H54 (cell line): ENCODE measurements at regions not wholly inside any gene's neighbourhood (a gene's known extent, or its start where the extent isn't known, plus 50 kb on each side); places are given as distances from the start of the nearest gene placed in this dataset.

Experiments
- DNase-seq: peaks from one replicate; pipeline ENCODE4 v3.0.0; 2011; ENCODE audit warnings: low spot score, mixed read lengths; ENCODE audit not compliant: insufficient read length
- FAIRE-seq: peaks from 3 replicates; lab custom pipeline; 2011; peaks lifted over from hg19 to GRCh38; lab: Jason Lieb, UNC
- POLR2A ChIP-seq: IDR thresholded peaks from 2 replicates; pipeline ENCODE4 v1.6.1; 2011; ENCODE audit warnings: low read depth, mild to moderate bottlenecking, low read length

DNA sequence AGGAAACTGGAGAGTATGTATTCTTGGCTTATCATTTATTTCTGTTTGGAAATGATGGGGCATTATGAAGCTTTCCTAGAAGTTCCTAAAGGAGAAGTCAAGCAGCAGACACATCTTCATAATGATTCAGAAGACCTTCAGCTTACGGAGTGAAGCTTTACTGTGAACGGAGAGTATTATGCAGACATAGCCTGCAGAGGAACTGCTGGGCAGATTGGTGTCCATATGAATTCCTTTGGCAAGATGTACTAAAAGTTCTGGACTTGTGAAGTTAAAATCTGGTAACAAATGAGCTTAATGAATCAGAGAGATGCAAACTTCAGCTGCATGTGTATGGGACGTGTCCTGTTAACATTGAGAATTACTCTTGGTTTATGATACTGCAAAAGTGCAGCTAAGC lies 60.1 kb downstream of the NABP1 start:
- no peak for TF ChIP-seq POLR2A
- DNase-seq (no peak), FAIRE-seq (no peak)

DNA sequence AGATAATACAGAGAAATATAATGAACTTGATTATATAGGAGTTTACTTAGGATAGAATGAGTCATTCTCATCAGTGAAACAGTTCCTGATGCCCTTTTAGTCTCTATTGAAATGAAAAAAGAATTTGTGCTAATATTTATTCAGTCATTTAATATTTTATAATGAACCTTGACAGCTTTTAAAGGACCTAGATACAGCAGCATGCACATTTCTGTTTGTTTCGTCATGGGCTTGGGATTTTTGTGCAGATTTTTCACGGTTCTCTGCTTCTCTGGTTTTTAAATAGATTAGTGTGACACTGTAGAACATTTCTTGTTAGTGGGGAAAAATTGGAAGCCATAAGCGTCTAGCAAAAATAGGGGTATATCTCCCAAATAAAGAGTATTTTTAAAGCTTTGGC lies 60.7 kb downstream of the NABP1 start:
- TF ChIP-seq POLR2A, result no peak
- FAIRE-seq (no peak), DNase-seq (no peak)

DNA sequence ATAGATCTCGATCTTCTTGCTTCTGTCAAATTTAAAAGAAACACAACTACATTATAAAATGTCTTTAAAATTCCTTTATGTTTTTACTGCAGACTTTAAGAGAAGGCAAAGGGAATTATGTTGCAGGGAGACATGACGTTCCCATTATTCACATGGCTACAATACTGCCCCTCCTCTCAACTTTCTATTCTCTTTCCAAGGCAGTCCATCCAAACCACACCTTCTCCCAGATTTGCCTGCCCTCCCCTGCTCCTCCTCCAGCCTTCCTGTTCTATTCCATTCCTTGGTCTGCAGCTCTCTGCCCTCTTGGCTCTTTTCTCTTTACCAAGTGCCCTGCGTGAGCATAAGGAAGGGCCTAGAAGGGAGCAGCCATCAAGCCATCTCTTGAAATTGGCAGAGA lies 61.3 kb downstream of the NABP1 start:
- no peak for TF ChIP-seq POLR2A
- DNase-seq (no peak), FAIRE-seq (peak; percentile 65)

DNA sequence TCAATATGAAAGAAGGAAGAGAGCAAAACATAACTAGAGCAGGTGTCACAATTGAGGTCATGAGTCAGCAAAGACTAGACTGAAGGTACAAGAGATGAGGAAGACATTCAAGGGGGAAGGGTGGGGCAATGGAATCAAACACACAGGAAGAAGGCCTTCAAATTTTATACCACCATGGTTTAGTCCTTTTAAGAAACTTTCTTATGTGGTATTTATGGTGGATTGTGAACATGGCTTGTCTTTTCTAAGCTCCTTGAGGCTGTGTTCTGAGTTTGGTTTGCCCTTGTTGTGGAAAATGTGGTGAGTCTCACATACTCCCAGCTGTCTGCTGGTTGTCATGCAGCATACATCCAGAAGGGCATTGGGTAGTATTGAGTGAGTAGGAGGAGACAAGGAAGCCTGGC lies 62.1 kb downstream of the NABP1 start:
- no peak for TF ChIP-seq POLR2A
- no peak for DNase-seq
- no peak for FAIRE-seq

DNA sequence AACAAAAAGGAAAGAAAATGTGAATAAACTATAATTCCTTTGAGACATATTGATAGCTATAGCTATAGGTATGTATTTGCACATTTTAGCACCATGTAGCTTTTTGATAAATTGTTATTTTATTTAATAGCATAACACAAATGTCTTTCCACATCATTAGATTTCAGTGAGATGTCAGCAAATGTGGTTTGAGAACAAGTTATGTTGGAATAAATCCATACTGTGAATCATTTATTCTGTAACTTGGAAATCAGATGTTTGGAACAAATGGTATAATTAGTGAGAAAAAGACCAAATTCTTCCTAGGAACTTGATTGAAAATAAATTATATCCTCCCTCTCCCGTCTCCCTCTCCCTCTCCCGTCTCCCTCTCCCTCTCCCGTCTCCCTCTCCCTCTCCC lies 62.8 kb downstream of the NABP1 start:
- DNase-seq (no peak), FAIRE-seq (no peak)
- TF ChIP-seq POLR2A, result no peak

DNA sequence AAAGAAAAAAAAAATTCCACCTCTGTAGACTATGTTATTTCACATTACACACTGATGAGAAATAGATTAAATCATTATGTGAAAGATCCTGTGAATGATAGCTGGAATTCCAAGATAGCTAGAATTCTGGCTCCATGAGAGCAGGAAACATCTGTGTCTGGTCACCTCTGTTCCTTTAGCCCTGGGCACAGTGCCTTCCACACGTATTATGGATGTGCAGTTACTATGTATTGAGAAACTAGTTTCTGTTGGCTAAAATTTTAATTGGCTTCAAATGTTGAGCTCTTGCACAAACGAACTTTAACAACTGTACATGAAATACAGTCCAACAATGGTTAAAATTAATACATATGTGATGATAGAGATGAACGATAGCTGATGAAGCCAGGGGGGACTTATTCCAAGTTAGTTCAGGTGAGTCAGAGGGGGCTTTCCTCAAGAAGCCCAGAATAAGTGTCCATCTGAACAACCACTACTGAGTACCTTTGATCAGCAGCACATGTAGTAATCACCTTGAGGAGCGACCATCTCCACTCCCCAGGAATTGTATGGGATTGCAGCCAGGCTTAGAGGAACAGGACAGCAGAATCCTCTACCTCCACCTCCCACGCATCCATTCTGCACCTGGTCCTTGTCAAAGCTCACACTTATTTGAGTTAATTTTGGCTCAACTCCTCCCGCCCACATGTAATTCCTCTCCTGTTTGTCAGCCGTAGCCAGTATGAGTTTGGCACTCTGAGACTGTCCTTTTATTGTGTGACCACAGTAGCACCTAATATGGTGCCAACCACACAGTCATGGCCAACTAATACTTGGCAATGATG lies 68.6 kb downstream of the NABP1 start:
- FAIRE-seq (no peak), DNase-seq (no peak)
- no peak for TF ChIP-seq POLR2A

DNA sequence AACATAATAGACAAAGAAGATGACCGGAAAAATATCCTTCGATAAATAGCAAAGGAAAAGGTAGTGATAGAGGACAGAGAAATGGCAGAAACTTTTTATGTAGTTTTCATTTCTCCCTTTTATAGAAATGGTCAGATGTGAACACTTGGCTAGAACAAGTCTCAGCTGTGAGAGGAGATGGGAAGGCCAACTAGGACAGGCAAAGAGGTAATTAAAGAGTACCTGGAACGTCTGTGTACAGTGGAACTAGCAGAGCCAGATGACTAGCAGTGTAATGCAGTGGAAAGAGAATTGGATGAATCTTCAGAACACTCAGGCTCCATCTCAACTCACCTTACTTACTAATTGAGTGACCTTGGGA lies 69.2 kb downstream of the NABP1 start:
- DNase-seq (no peak), FAIRE-seq (peak; percentile 36)
- no peak for TF ChIP-seq POLR2A

DNA sequence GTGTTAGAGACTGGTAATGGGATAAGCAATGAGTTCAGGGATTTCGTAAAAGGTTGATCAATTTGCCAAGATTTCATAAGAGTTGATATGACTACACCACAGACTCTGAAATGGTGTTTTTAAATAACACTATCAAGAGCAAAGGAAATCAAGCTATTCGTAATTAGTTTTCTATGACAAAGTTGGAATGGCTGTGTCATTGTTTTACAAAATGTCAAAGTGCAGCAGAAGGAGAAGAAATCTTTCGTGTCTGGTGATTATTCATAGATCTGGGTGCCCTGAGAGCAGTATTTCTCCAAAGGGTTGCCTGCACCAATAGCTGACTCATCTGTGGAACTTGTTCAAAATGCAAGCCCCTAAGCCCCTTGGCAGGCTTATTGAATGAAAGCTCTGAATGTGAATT lies 70.1 kb downstream of the NABP1 start:
- FAIRE-seq (peak; percentile 30), DNase-seq (no peak)
- no peak for TF ChIP-seq POLR2A

DNA sequence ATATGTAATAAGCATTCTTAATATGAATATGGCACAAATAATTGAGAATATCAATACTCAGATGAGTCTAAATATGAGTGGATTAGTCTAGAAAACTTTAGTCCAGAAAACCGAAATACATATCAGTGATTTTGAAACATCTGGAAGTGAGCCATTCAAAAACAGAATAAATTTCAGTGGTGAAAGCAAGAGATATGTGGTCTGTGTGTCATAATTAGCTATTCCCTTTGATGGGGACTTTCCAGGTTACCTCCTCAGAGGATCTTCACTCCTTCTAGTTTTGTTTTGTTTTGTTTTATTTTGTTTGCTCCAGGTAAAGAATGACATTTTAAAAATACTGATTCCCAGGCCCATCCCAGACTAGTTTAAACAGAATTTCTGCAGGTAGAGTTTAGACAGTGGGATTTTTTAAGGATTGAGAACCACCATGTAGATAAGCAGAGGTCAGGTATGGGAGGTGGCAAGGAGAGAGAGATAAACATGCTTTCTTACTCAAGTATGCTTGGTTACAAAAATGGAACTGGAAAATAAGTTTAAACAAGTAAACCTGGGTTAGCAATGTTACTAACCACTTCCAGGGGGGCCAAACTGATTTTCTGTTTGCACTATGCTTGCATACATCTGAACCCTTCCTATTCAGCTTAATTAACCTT lies 70.7 kb downstream of the NABP1 start:
- FAIRE-seq (no peak), DNase-seq (no peak)
- TF ChIP-seq POLR2A, result no peak

DNA sequence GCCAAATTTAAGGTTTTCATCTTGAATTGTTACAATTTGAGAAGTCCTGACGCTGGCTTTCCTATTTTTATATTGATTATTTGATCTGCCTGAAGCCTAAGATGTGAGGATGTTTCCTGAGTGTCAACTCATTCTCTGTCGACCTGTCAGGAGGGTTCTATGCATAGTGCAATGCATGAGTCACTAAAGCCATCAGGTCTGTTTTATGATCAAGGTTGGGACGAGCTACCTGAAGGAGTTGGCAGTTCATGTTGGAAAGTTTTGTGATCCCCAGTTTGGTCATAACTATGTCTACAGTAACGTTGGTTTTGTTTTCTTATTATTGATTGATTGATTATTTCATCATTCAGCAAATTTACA lies 71.2 kb downstream of the NABP1 start:
- TF ChIP-seq POLR2A, result no peak
- FAIRE-seq (no peak), DNase-seq (no peak)

DNA sequence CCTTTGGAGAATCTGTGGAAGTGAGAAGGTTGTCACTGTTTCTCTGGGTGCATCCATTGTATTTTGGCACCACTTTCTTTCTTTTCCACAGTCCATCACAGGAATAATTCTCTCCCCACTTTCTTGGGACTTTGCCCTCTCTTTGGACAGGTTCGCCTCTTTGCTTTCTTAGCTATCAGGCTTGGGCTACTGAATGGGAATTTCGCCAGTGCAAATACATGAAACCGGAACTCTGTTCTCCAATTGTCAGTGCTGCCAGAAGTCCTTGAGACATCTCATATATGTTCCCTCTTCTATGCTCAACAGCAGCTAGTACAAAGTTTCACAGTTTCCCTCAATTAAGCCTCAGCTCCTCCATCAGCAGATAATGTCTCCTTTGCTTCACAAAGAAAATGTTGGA lies 76.2 kb downstream of the NABP1 start:
- no peak for TF ChIP-seq POLR2A
- no peak for DNase-seq
- no peak for FAIRE-seq

DNA sequence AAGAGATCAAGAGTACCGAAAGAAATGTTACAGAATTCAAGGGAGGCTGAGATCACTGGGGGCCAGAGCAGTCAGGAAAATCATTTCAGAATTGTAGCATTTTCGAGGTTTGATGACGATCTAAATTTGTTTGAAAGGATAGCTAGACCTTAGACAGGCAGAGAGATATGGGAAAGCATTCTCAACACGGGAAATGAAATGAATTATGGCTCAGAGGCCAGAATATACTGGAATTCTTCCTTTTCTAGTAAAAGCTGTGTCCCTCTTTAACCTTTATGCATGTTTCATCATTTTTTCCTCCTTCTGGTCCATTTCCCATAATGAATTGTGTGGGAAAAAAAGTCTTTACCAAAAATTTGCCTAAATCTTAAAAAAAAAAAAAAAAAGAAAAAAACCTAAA lies 78.8 kb downstream of the NABP1 start:
- no peak for FAIRE-seq
- DNase-seq, result no peak
- no peak for TF ChIP-seq POLR2A

DNA sequence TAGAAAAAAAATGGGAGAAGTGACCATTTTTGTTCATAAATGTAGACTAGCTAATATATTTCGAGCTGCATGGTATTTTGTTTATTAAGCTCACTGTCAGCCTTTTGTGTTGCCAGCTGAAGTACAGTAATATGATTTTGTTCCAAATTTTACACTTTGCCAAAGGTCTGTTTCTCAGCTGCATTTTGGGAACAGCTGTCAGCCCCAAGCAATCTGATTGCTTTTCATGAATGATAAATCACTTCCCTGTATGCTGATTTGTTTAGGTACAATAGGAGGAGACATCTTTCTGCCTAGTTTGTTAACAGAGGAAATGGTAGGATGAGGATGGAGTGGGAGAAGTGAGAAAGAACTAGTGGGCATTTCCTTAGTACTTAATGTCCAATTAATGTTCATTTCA lies 79.3 kb downstream of the NABP1 start:
- no peak for DNase-seq
- peak; percentile 74 for FAIRE-seq
- TF ChIP-seq POLR2A, result no peak

DNA sequence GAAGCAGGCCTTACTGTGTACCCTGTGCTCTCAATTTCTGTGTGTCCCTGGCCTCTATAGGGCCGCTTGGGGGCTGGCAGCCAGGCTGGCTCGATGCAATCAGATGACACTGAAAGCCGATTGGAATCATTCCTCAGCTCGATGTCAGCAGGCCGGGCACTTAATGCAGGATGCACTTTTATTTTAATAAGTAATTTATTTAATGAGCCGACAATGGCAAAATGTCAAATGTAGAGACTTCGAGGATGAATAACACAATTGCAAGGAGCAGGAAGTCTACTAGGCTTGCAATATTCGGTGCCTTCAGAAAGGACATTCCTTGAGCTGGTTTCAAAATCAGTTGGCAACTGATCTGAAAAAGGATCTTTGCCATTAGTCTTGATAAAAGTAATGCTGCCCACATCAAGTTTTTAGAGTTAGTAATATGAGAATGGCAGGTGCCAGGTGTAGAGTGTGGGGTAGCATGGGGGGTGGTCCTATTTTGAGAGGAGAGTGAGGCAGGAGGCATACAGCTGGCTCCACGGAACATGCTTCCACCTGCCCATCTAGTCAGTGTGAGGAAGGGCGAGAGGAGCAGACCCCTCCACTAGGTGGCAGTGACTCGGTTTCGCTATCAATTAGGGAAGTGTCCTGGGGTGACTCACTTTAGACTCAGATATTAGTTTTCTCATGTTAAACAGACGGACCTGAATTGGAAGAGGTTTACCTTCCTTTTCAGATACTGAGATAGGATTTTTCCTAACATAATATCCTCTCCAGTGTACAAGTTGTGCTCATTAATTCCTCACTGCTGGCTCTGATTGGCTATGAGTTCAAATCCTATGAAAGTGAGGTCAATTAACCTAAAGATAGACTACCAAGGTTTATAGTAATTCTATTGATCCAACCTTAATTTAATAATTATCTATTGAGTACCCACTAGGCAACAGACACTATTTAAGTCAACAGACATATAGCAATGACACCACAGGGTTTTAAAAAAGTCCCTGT lies 80.9 kb downstream of the NABP1 start:
- DNase-seq, result peak; percentile 64
- TF ChIP-seq POLR2A, result no peak
- peak; percentile 97 for FAIRE-seq
